NB4 (cell line): ENCODE measurements at regions not wholly inside any gene's neighbourhood (a gene's known extent, or its start where the extent isn't known, plus 50 kb on each side); places are given as distances from the start of the nearest gene placed in this dataset.

ENCODE experiments used
- CTCF ChIP-seq: IDR thresholded peaks from one replicate; pipeline ENCODE4 v1.5.1; 2012; ENCODE audit warnings: low read depth, low read length
- MAX ChIP-seq: IDR thresholded peaks from 2 replicates; pipeline ENCODE4 v1.6.1; 2011; ENCODE audit warnings: low read depth, low read length
- MYC ChIP-seq: IDR thresholded peaks from 2 replicates; pipeline ENCODE4 v1.6.1; 2011; ENCODE audit warnings: low read depth, low read length
- POLR2A ChIP-seq: IDR thresholded peaks from 2 replicates; pipeline ENCODE4 v1.6.1; 2011; ENCODE audit warnings: mild to moderate bottlenecking; ENCODE audit not compliant: insufficient read length; ENCODE audit errors: extremely low read depth

- TF ChIP-seq POLR2A (no peak), CTCF (no peak), MAX (no peak), MYC (no peak)
Observed at GRCh38 chr15:39365873-39366272, 215.0 kb upstream of the THBS1 start.
